SH-SY5Y (cell line): ENCODE measurements at regions not wholly inside any gene's neighbourhood (a gene's known extent, or its start where the extent isn't known, plus 50 kb on each side); places are given as distances from the start of the nearest gene placed in this dataset.

Source experiments
- GATA2 ChIP-seq: IDR thresholded peaks from 2 replicates; pipeline ENCODE4 v1.6.1; 2011; ENCODE audit warnings: mild to moderate bottlenecking, low read depth, low read length
- GATA3 ChIP-seq: IDR thresholded peaks from 2 replicates; pipeline ENCODE4 v1.6.1; 2011; ENCODE audit warnings: low read depth, mild to moderate bottlenecking, low read length, moderate library complexity

- TF ChIP-seq GATA3 (no peak), GATA2 (no peak)
These were observed 171.5 kb downstream of the PCDH18 start for GRCh38 chr4:137360761-137361160.
